Activated CD8-positive, alpha-beta T cell treated with anti-CD3 and anti-CD28 coated beads for 36 hours (primary cell): ENCODE measurements at regions not wholly inside any gene's neighbourhood (a gene's known extent, or its start where the extent isn't known, plus 50 kb on each side); places are given as distances from the start of the nearest gene placed in this dataset.

Source experiments
- ATAC-seq: fragments of 200-7000 bp; cut with Tn5 transposase; one replicate; pipeline ENCODE4 v1.10.0; 2021; ENCODE audit warnings: mild to moderate bottlenecking, moderate library complexity
- CTCF ChIA-PET: fragments of 350-600 bp; sonication (Branson Sonifier 250); formaldehyde crosslinking; loops from one replicate; lab custom pipeline; 2021; ENCODE audit warnings: antibody characterized with exemption; lab: Charles Lee
- POLR2A ChIA-PET: fragments of 350-600 bp; sonication (Branson Sonifier 250); formaldehyde crosslinking; loops from one replicate; lab custom pipeline; 2021; ENCODE audit warnings: antibody characterized with exemption; lab: Charles Lee
- DNase-seq: peaks from one replicate; pipeline ENCODE4 v3.0.0-alpha.2; 2020
- H3K27ac Mint-ChIP-seq: one replicate; pipeline ENCODE4 v1.8.0; 2021; ENCODE audit warnings: mild to moderate bottlenecking, mixed read lengths
- H3K27me3 Mint-ChIP-seq: one replicate; pipeline ENCODE4 v1.8.0; 2021; ENCODE audit warnings: mixed read lengths
- H3K36me3 Mint-ChIP-seq: one replicate; pipeline ENCODE4 v1.8.0; 2021; ENCODE audit warnings: low read depth, mixed read lengths
- H3K4me1 Mint-ChIP-seq: one replicate; pipeline ENCODE4 v1.8.0; 2021; ENCODE audit warnings: low read depth, mixed read lengths
- H3K4me3 Mint-ChIP-seq: one replicate; pipeline ENCODE4 v1.8.0; 2021; ENCODE audit warnings: mild to moderate bottlenecking, moderate library complexity, mixed read lengths
- H3K9me3 Mint-ChIP-seq: one replicate; pipeline ENCODE4 v1.8.0; 2021; ENCODE audit warnings: mixed read lengths
- CTCF ChIP-seq: fragments of 200-600 bp; IDR thresholded peaks from one replicate; pipeline ENCODE4 v1.8.0; 2022; ENCODE audit warnings: antibody characterized with exemption, mild to moderate bottlenecking
- intact Hi-C: fragments of 100-400 bp; cut with micrococcal nuclease; formaldehyde crosslinking; loops from one replicate; pipeline ENCODE4 v1.10.0; 2022

- H3K27me3 Mint-ChIP-seq = peaks cover 2% of the 10 kb centered on the region
- TF ChIP-seq CTCF = no peak
- no peak overlapping the region for H3K27ac Mint-ChIP-seq
- H3K4me3 Mint-ChIP-seq = no peak overlapping the region
- ATAC-seq (no peak), DNase-seq (no peak)
- ChIA-PET POLR2A (no interaction called here), CTCF (no interaction called here)
- intact Hi-C loops = no loop called here
- H3K36me3 Mint-ChIP-seq = no peaks in the 10 kb centered on the region
- H3K9me3 Mint-ChIP-seq = no peaks in the 10 kb centered on the region
- no peaks in the 10 kb centered on the region for H3K4me1 Mint-ChIP-seq
These were observed 54.7 kb upstream of the NRIP1 start for GRCh38 chr21:15119486-15119885.

DNA sequence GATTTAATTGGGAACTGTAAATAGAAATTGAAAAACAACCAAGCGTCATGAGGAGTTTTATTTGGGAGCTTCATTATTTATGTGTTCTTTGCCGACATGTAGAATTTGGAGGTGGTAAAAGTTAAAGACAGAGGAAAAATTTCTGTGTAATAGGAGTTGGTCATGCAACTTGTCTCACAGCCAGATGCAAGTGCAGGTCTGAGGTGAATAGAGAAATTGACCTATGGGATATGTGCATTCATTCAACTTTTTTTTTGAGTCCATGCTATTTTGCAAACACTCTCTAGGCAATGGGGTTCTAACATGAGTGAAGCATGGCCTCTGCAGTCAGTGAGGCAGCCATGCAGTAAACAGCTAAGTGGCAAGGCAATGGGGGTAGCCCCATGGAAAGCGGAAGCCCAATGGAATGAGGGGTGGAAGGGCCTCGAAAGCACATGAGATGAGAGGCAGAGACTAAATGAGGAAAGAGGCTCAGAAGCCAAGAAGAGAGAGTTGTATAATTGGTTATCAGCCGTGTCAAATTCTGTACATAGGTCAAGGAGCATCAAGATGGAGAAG, 56.4 kb upstream of the NRIP1 start:
- Mint-ChIP-seq H3K36me3 (no peaks in the 10 kb centered on the region), H3K9me3 (no peaks in the 10 kb centered on the region), H3K27ac (no peak overlapping the region), H3K27me3 (peaks cover 1% of the 10 kb centered on the region), H3K4me3 (no peak overlapping the region), H3K4me1 (no peaks in the 10 kb centered on the region)
- ATAC-seq (no peak), DNase-seq (no peak)
- ChIA-PET CTCF (no interaction called here), POLR2A (no interaction called here)
- no peak for TF ChIP-seq CTCF
- intact Hi-C loops = no loop called here

DNA sequence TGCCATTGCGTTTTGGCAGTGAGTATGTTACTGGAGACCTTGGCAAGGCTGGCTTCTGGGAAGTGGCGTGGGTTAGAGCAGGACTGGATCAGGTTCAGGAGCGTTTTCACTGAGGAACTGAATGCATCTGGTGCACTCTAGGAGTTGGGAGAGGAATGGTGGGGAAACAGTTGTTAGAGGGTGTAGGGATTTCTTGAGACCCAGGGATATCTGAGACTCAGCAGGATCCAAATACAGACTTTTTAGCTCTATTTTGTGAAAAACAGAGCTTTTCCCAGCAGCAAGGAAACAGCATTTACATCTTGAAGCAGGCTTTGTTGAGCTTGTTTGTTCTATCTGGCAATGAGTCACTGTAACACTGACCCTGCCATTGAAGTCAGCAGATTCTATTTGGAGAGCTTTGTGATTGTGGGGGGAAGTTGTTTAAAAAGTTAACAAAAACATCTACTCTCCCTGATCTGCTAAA, 56.9 kb upstream of the NRIP1 start:
- H3K27ac Mint-ChIP-seq = no peak overlapping the region
- no peak overlapping the region for H3K4me3 Mint-ChIP-seq
- intact Hi-C loops = no loop called here
- no peak for DNase-seq
- CTCF ChIA-PET = interaction anchor here (1.2 kb wide), 1 partner anchor 9 kb away, joined by 3 read pairs; no protein-coding TSS in a partner anchor
- POLR2A ChIA-PET = no interaction called here
- H3K36me3 Mint-ChIP-seq = no peaks in the 10 kb centered on the region
- H3K9me3 Mint-ChIP-seq = no peaks in the 10 kb centered on the region
- H3K27me3 Mint-ChIP-seq = peaks cover 1% of the 10 kb centered on the region
- no peaks in the 10 kb centered on the region for H3K4me1 Mint-ChIP-seq
- ATAC-seq = no peak
- no peak for TF ChIP-seq CTCF

- no peak for TF ChIP-seq CTCF
- intact Hi-C loops = no loop called here
- Mint-ChIP-seq H3K4me1 (no peaks in the 10 kb centered on the region), H3K9me3 (no peaks in the 10 kb centered on the region), H3K4me3 (no peak overlapping the region), H3K36me3 (no peaks in the 10 kb centered on the region), H3K27me3 (peaks cover 1% of the 10 kb centered on the region), H3K27ac (no peak overlapping the region)
- ChIA-PET CTCF (interaction anchor here (1.2 kb wide), 1 partner anchor 10 kb away, joined by 3 read pairs; no protein-coding TSS in a partner anchor), POLR2A (no interaction called here)
- no peak for ATAC-seq
- no peak for DNase-seq
These were observed 57.4 kb upstream of the NRIP1 start for GRCh38 chr21:15122241-15122640.

- Mint-ChIP-seq H3K27ac (no peak overlapping the region), H3K4me1 (peaks cover 3% of the 10 kb centered on the region), H3K4me3 (no peak overlapping the region), H3K9me3 (no peaks in the 10 kb centered on the region), H3K27me3 (peaks cover 5% of the 10 kb centered on the region), H3K36me3 (no peaks in the 10 kb centered on the region)
- intact Hi-C loops = no loop called here
- ChIA-PET CTCF (no interaction called here), POLR2A (no interaction called here)
- ATAC-seq (no peak), DNase-seq (no peak)
- no peak for TF ChIP-seq CTCF
These were observed 59.9 kb upstream of the NRIP1 start for GRCh38 chr21:15124731-15125130.
